Brain microvascular endothelial cell (primary cell): ENCODE measurements at regions not wholly inside any gene's neighbourhood (a gene's known extent, or its start where the extent isn't known, plus 50 kb on each side); places are given as distances from the start of the nearest gene placed in this dataset.

Experiments
- DNase-seq: peaks from one replicate; pipeline ENCODE4 v3.0.0-alpha.2; 2020
- H3K27ac ChIP-seq: fragments of 250-450 bp; sonication (Bioruptor Pico); 2 replicates; pipeline ENCODE4 v1.5.1; 2020; ENCODE audit warnings: mild to moderate bottlenecking, moderate library complexity
- H3K27me3 ChIP-seq: fragments of 250-450 bp; sonication (Bioruptor Pico); replicated peaks from 2 replicates; pipeline ENCODE4 v1.5.1; 2020; ENCODE audit warnings: mild to moderate bottlenecking
- H3K36me3 ChIP-seq: fragments of 250-450 bp; sonication (Bioruptor Pico); replicated peaks from 2 replicates; pipeline ENCODE4 v1.5.1; 2020; ENCODE audit warnings: mild to moderate bottlenecking
- H3K4me3 ChIP-seq: 2 replicates; pipeline ENCODE4 v1.5.1; 2011; ENCODE audit warnings: low read depth, mild to moderate bottlenecking, control low read depth, low read length, moderate library complexity
- CTCF ChIP-seq: IDR thresholded peaks from 2 replicates; pipeline ENCODE4 v1.5.1; 2011; ENCODE audit warnings: low read depth, mild to moderate bottlenecking, moderate library complexity, low read length, control low read depth, inconsistent platforms; ENCODE audit errors: missing control alignments
- in situ Hi-C: cut with HindIII; loops from 2 replicates; pipeline ENCODE4 v1.10.0; 2017; ENCODE audit warnings: low sequenced_read_pairs, low pct_ligation_motif_present

GRCh38 chr12:92556141-92556540 lies 146.6 kb upstream of the PLEKHG7 start:
- Histone ChIP-seq H3K27me3 (no peaks in the 10 kb centered on the region), H3K27ac (no peak overlapping the region), H3K36me3 (no peaks in the 10 kb centered on the region), H3K4me3 (no peak overlapping the region)
- no peak for TF ChIP-seq CTCF
- DNase-seq = no peak
- in situ Hi-C loops = no loop called here

- no peaks in the 10 kb centered on the region for H3K36me3 ChIP-seq
- in situ Hi-C loops = no loop called here
- no peaks in the 10 kb centered on the region for H3K27me3 ChIP-seq
- no peak for DNase-seq
- H3K4me3 ChIP-seq = no peak overlapping the region
- no peak for TF ChIP-seq CTCF
- H3K27ac ChIP-seq = no peak overlapping the region
Observed at GRCh38 chr12:92554158-92555073, 148.4 kb upstream of the PLEKHG7 start.

- Histone ChIP-seq H3K4me3 (no peak overlapping the region), H3K27ac (no peak overlapping the region), H3K36me3 (no peaks in the 10 kb centered on the region), H3K27me3 (no peaks in the 10 kb centered on the region)
- in situ Hi-C loops = no loop called here
- TF ChIP-seq CTCF = no peak
- no peak for DNase-seq
Observed at GRCh38 chr12:92553389-92553788, 149.4 kb upstream of the PLEKHG7 start.

GRCh38 chr12:92552412-92553108 lies 150.2 kb upstream of the PLEKHG7 start:
- in situ Hi-C loops = no loop called here
- Histone ChIP-seq H3K27ac (no peak overlapping the region), H3K27me3 (no peaks in the 10 kb centered on the region), H3K4me3 (no peak overlapping the region), H3K36me3 (no peaks in the 10 kb centered on the region)
- no peak for TF ChIP-seq CTCF
- DNase-seq = no peak

GRCh38 chr12:92551853-92552397 lies 150.9 kb upstream of the PLEKHG7 start:
- no peak for TF ChIP-seq CTCF
- H3K27ac ChIP-seq = no peak overlapping the region
- peak; percentile 46 for DNase-seq
- H3K36me3 ChIP-seq = no peaks in the 10 kb centered on the region
- no peaks in the 10 kb centered on the region for H3K27me3 ChIP-seq
- H3K4me3 ChIP-seq = no peak overlapping the region
- in situ Hi-C loops = no loop called here
